Colonic mucosa (tissue), 4 donors: ENCODE measurements at regions not wholly inside any gene's neighbourhood (a gene's known extent, or its start where the extent isn't known, plus 50 kb on each side); places are given as distances from the start of the nearest gene placed in this dataset.

Experiments
- DNase-seq: peaks from one replicate; pipeline ENCODE4 v3.0.0-alpha.2; 2020
- H3K27ac ChIP-seq: fragments of 200-600 bp; one replicate; pipeline ENCODE4 v1.8.0; 2021
- H3K27me3 ChIP-seq: fragments of 200-600 bp; one replicate; pipeline ENCODE4 v1.8.0; 2021
- H3K36me3 ChIP-seq: fragments of 200-600 bp; one replicate; pipeline ENCODE4 v1.8.0; 2021
- H3K4me1 ChIP-seq: fragments of 200-600 bp; one replicate; pipeline ENCODE4 v1.8.0; 2021; ENCODE audit warnings: mild to moderate bottlenecking
- H3K4me3 ChIP-seq: fragments of 200-600 bp; one replicate; pipeline ENCODE4 v1.8.0; 2021
- H3K9ac ChIP-seq, 2 donors: one replicate each; pipeline ENCODE4 v1.7.0; 2013; ENCODE audit warnings: control low read depth in 2 of 2, low read depth in 2 of 2, low read length in 2 of 2
- H3K9me3 ChIP-seq: fragments of 200-600 bp; one replicate; pipeline ENCODE4 v1.8.0; 2021
- CTCF ChIP-seq: fragments of 200-600 bp; IDR thresholded peaks from one replicate; pipeline ENCODE4 v1.8.0; 2022; ENCODE audit warnings: antibody characterized with exemption, mild to moderate bottlenecking
- intact Hi-C: fragments of 100-400 bp; cut with DNase I; formaldehyde crosslinking; loops from one replicate; pipeline ENCODE4 v1.14.1; 2022
- donor health status: healthy.
- donor health status: DM: no; HTN: no; CAD: no.
- donor health status: DM: no; HTN: no; CAD: no.

GRCh38 chr14:22268875-22269274 is 320.1 kb downstream of the DAD1 start:
- H3K27me3 ChIP-seq, result no peaks in the 10 kb centered on the region
- intact Hi-C loops, result no loop called here
- no peak for TF ChIP-seq CTCF
- H3K9ac ChIP-seq, result no peak overlapping the region
- no peaks in the 10 kb centered on the region for H3K36me3 ChIP-seq
- H3K27ac ChIP-seq, result no peak overlapping the region
- H3K4me1 ChIP-seq, result no peaks in the 10 kb centered on the region
- no peak for DNase-seq
- H3K9me3 ChIP-seq, result no peaks in the 10 kb centered on the region
- H3K4me3 ChIP-seq, result no peak overlapping the region

GRCh38 chr14:22266683-22267082 is 322.3 kb downstream of the DAD1 start:
- H3K9ac ChIP-seq, result no peak overlapping the region
- intact Hi-C loops, result no loop called here
- no peaks in the 10 kb centered on the region for H3K36me3 ChIP-seq
- H3K27ac ChIP-seq, result no peak overlapping the region
- H3K27me3 ChIP-seq, result no peaks in the 10 kb centered on the region
- H3K9me3 ChIP-seq, result no peaks in the 10 kb centered on the region
- no peak overlapping the region for H3K4me3 ChIP-seq
- DNase-seq, result no peak
- no peak for TF ChIP-seq CTCF
- no peaks in the 10 kb centered on the region for H3K4me1 ChIP-seq

- no peak overlapping the region for H3K27ac ChIP-seq
- H3K4me1 ChIP-seq, result no peaks in the 10 kb centered on the region
- no peak for DNase-seq
- no peak for TF ChIP-seq CTCF
- H3K27me3 ChIP-seq, result no peaks in the 10 kb centered on the region
- intact Hi-C loops, result no loop called here
- no peak overlapping the region for H3K9ac ChIP-seq
- no peaks in the 10 kb centered on the region for H3K9me3 ChIP-seq
- no peaks in the 10 kb centered on the region for H3K36me3 ChIP-seq
- no peak overlapping the region for H3K4me3 ChIP-seq
Measured at GRCh38 chr14:22266142-22266442, 322.9 kb downstream of the DAD1 start.

GRCh38 chr14:22265319-22266141 is 323.5 kb downstream of the DAD1 start:
- Histone ChIP-seq H3K4me1 (no peaks in the 10 kb centered on the region), H3K27me3 (no peaks in the 10 kb centered on the region), H3K36me3 (no peaks in the 10 kb centered on the region), H3K9me3 (no peaks in the 10 kb centered on the region), H3K27ac (no peak overlapping the region), H3K4me3 (no peak overlapping the region), H3K9ac (no peak overlapping the region)
- no peak for TF ChIP-seq CTCF
- no peak for DNase-seq
- intact Hi-C loops, result no loop called here

- Histone ChIP-seq H3K9me3 (no peaks in the 10 kb centered on the region), H3K4me1 (no peaks in the 10 kb centered on the region), H3K27ac (no peak overlapping the region), H3K9ac (no peak overlapping the region), H3K36me3 (no peaks in the 10 kb centered on the region), H3K4me3 (no peak overlapping the region), H3K27me3 (no peaks in the 10 kb centered on the region)
- intact Hi-C loops, result no loop called here
- no peak for TF ChIP-seq CTCF
- no peak for DNase-seq
Measured at GRCh38 chr14:22264759-22265158, 324.3 kb downstream of the DAD1 start.
